Right renal pelvis (tissue), 4 donors: ENCODE measurements at regions not wholly inside any gene's neighbourhood (a gene's known extent, or its start where the extent isn't known, plus 50 kb on each side); places are given as distances from the start of the nearest gene placed in this dataset.
"Not testable (repeated sequence)": the region's sequence is repeated elsewhere in the genome, so short reads cannot be mapped to it uniquely, and the experiment has no call there.

ENCODE experiments used
- DNase-seq, 4 donors: peaks; one replicate each; pipeline ENCODE4 v3.0.0-alpha.2; 2013; ENCODE audit warnings: low read depth in 4 of 4, low spot score in 3 of 4, missing footprints in 1 of 4

GRCh38 chr11:31959716-31960115, 131.2 kb upstream of the RCN1 start:
- DNase-seq: no peak

- DNase-seq: peak in 3 of 4 donors; percentile 5 to 18 (median 8)
Measured at GRCh38 chr11:31958076-31958735, 132.7 kb upstream of the RCN1 start.

- no peak for DNase-seq
Measured at GRCh38 chr11:31957674-31958073, 133.2 kb upstream of the RCN1 start.

GRCh38 chr11:31956310-31956709, 134.6 kb upstream of the RCN1 start:
- DNase-seq: no peak

- no peak for DNase-seq
Measured at GRCh38 chr11:31955838-31956237, 135.0 kb upstream of the RCN1 start.

GRCh38 chr11:31953803-31954327, 137.0 kb upstream of the RCN1 start:
- DNase-seq: no peak

GRCh38 chr11:31949733-31950200, 138.6 kb upstream of the PAX6 start:
- not testable (repeated sequence) for DNase-seq

GRCh38 chr11:31947051-31947450, 135.9 kb upstream of the PAX6 start:
- no peak for DNase-seq

GRCh38 chr11:31943056-31943780, 132.1 kb upstream of the PAX6 start:
- DNase-seq: no peak

GRCh38 chr11:31940371-31941037, 129.4 kb upstream of the PAX6 start:
- no peak for DNase-seq

- no peak for DNase-seq
Measured at GRCh38 chr11:31939004-31939403, 127.9 kb upstream of the PAX6 start.

- no peak for DNase-seq
Measured at GRCh38 chr11:31936312-31936711, 125.2 kb upstream of the PAX6 start.

GRCh38 chr11:31932879-31933278, 121.8 kb upstream of the PAX6 start:
- DNase-seq: no peak

- DNase-seq: no peak
Measured at GRCh38 chr11:31927982-31928381, 116.9 kb upstream of the PAX6 start.

GRCh38 chr11:31926816-31927528, 115.8 kb upstream of the PAX6 start:
- DNase-seq: no peak

- no peak for DNase-seq
Measured at GRCh38 chr11:31926106-31926505, 115.0 kb upstream of the PAX6 start.

- DNase-seq: no peak
Measured at GRCh38 chr11:31922450-31922849, 111.3 kb upstream of the PAX6 start.

GRCh38 chr11:31921081-31921480, 110.0 kb upstream of the PAX6 start:
- no peak for DNase-seq

GRCh38 chr11:31919175-31919574, 108.1 kb upstream of the PAX6 start:
- no peak for DNase-seq

- DNase-seq: no peak
Measured at GRCh38 chr11:31915867-31916266, 104.7 kb upstream of the PAX6 start.

GRCh38 chr11:31913985-31914384, 102.9 kb upstream of the PAX6 start:
- DNase-seq: no peak
